ENCODE measurements at regions not wholly inside any gene's neighbourhood (a gene's known extent, or its start where the extent isn't known, plus 50 kb on each side); places are given as distances from the start of the nearest gene placed in this dataset.
"Not testable (repeated sequence)": the region's sequence is repeated elsewhere in the genome, so short reads cannot be mapped to it uniquely, and the experiment has no call there.

GRCh38 chr4:66829310-66829709 is 716.0 kb downstream of the CENPC start:
- no peak for ATAC-seq
- no peak for DNase-seq

GRCh38 chr4:66820681-66821080 is 724.6 kb downstream of the CENPC start:
- ATAC-seq (no peak), DNase-seq (no peak)

GRCh38 chr4:66814277-66814676 is 731.0 kb downstream of the CENPC start:
- DNase-seq, result no peak
- ATAC-seq, result no peak

GRCh38 chr4:66805582-66805981 is 739.7 kb downstream of the CENPC start:
- no peak for DNase-seq
- ATAC-seq, result no peak

GRCh38 chr4:66804979-66805378 is 740.3 kb downstream of the CENPC start:
- ATAC-seq (no peak), DNase-seq (no peak)

GRCh38 chr4:66797608-66798007 is 747.7 kb downstream of the CENPC start:
- ATAC-seq (no peak), DNase-seq (no peak)

- DNase-seq (no peak), ATAC-seq (no peak)
Observed at GRCh38 chr4:66795724-66796123, 749.6 kb downstream of the CENPC start.

GRCh38 chr4:66794390-66795034 is 750.8 kb downstream of the CENPC start:
- no peak for DNase-seq
- no peak for ATAC-seq

GRCh38 chr4:66791686-66792085 is 753.6 kb downstream of the CENPC start:
- ATAC-seq (no peak), DNase-seq (no peak)

- DNase-seq (no peak), ATAC-seq (no peak)
Observed at GRCh38 chr4:66785479-66785878, 759.8 kb downstream of the CENPC start.

GRCh38 chr4:66782751-66783150 is 762.6 kb downstream of the CENPC start:
- not testable (repeated sequence) for DNase-seq, ATAC-seq

GRCh38 chr4:66777097-66777496 is 768.2 kb downstream of the CENPC start:
- DNase-seq, result no peak
- no peak for ATAC-seq

- DNase-seq, result no peak
- no peak for ATAC-seq
Observed at GRCh38 chr4:66769441-66769840, 775.9 kb downstream of the CENPC start.

- DNase-seq (no peak), ATAC-seq (no peak)
Observed at GRCh38 chr4:66767442-66767841, 777.9 kb downstream of the CENPC start.

GRCh38 chr4:66766557-66766956 is 778.7 kb downstream of the CENPC start:
- ATAC-seq, result no peak

GRCh38 chr4:66750273-66750672 is 795.0 kb downstream of the CENPC start:
- no peak for ATAC-seq
- no peak for DNase-seq

More at GRCh38 chr4:66766557-66766956, 778.7 kb downstream of the CENPC start:
- no peak for DNase-seq

- not testable (repeated sequence) for ATAC-seq, DNase-seq
Observed at GRCh38 chr4:66746918-66747317, 798.4 kb downstream of the CENPC start.

GRCh38 chr4:66741081-66741480 is 804.2 kb downstream of the CENPC start:
- no peak for DNase-seq
- ATAC-seq, result no peak

- ATAC-seq (no peak), DNase-seq (no peak)
Observed at GRCh38 chr4:66736606-66737005, 808.7 kb downstream of the CENPC start.

- ATAC-seq (no peak), DNase-seq (no peak)
Observed at GRCh38 chr4:66728280-66728679, 817.0 kb downstream of the CENPC start.

GRCh38 chr4:66712301-66712921 is 832.9 kb downstream of the CENPC start:
- ATAC-seq, DNase-seq: not testable (repeated sequence)

GRCh38 chr4:66704243-66704642 is 841.1 kb downstream of the CENPC start:
- DNase-seq, result no peak
- ATAC-seq, result no peak

GRCh38 chr4:66694739-66695138 is 850.6 kb downstream of the CENPC start:
- ATAC-seq (no peak), DNase-seq (no peak)

- DNase-seq, result no peak
Observed at GRCh38 chr4:66693694-66694093, 851.6 kb downstream of the CENPC start.

More at GRCh38 chr4:66693694-66694093, 851.6 kb downstream of the CENPC start:
- no peak for ATAC-seq
